ENCODE measurements at regions not wholly inside any gene's neighbourhood (a gene's known extent, or its start where the extent isn't known, plus 50 kb on each side); places are given as distances from the start of the nearest gene placed in this dataset.

- Histone ChIP-seq H3K4me3 (ENCODE audit: insufficient read depth, low read length, poor library complexity, severe bottlenecking) (no peak overlapping the region), H3K27ac (ENCODE audit: low read depth, low read length) (no peak overlapping the region), H3K9ac (ENCODE audit: low read length) (no peak overlapping the region), H3K27me3 (ENCODE audit: low read length) (no peaks in the 10 kb centered on the region), H2AFZ (ENCODE audit: low read depth, low read length, severe bottlenecking) (no peak overlapping the region), H3F3A (ENCODE audit: insufficient read depth) (no peaks in the 10 kb centered on the region), H3K4me2 (ENCODE audit: low read depth, low read length, poor library complexity, severe bottlenecking) (no peak overlapping the region), H3K36me3 (ENCODE audit: low read length) (no peaks in the 10 kb centered on the region), H3K79me2 (ENCODE audit: insufficient read depth, low read length) (no peaks in the 10 kb centered on the region), H3K9me3 (ENCODE audit: insufficient read depth, low read length) (no peaks in the 10 kb centered on the region), H4K20me1 (ENCODE audit: low read depth, low read length) (no peaks in the 10 kb centered on the region), H3K9me2 (replicated peaks; ENCODE audit: insufficient read depth, low read length) (no peaks in the 10 kb centered on the region; the same call in 1 of the 2 replicates)
- no peak for TF ChIP-seq EZH2phosphoT487 (conservative IDR thresholded peaks at IDR 0.05; ENCODE audit: low read length)
- TF ChIP-seq CTCF (IDR thresholded peaks at IDR 0.05; ENCODE audit: insufficient read depth, low read length, poor library complexity, severe bottlenecking) = no peak
These were observed 52.2 kb upstream of the SOX9 start for GRCh38 chr17:72068643-72069042.

- Histone ChIP-seq H3K79me2 (ENCODE audit: insufficient read depth, low read length) (no peaks in the 10 kb centered on the region), H4K20me1 (ENCODE audit: low read depth, low read length) (no peaks in the 10 kb centered on the region), H2AFZ (ENCODE audit: low read depth, low read length, severe bottlenecking) (no peak overlapping the region), H3K27ac (ENCODE audit: low read depth, low read length) (no peak overlapping the region), H3K27me3 (ENCODE audit: low read length) (no peaks in the 10 kb centered on the region), H3K4me2 (ENCODE audit: low read depth, low read length, poor library complexity, severe bottlenecking) (no peak overlapping the region), H3F3A (ENCODE audit: insufficient read depth) (no peaks in the 10 kb centered on the region), H3K9me3 (ENCODE audit: insufficient read depth, low read length) (no peaks in the 10 kb centered on the region), H3K36me3 (ENCODE audit: low read length) (no peaks in the 10 kb centered on the region), H3K9me2 (replicated peaks; ENCODE audit: insufficient read depth, low read length) (no peaks in the 10 kb centered on the region; the same call in 1 of the 2 replicates), H3K4me3 (ENCODE audit: insufficient read depth, low read length, poor library complexity, severe bottlenecking) (no peak overlapping the region), H3K9ac (ENCODE audit: low read length) (no peak overlapping the region)
- TF ChIP-seq EZH2phosphoT487 (conservative IDR thresholded peaks at IDR 0.05; ENCODE audit: low read length) (no peak), CTCF (IDR thresholded peaks at IDR 0.05; ENCODE audit: insufficient read depth, low read length, poor library complexity, severe bottlenecking) (no peak)
These were observed 51.1 kb upstream of the SOX9 start for GRCh38 chr17:72069586-72070202.
